MM.1S (cell line): ENCODE measurements at regions not wholly inside any gene's neighbourhood (a gene's known extent, or its start where the extent isn't known, plus 50 kb on each side); places are given as distances from the start of the nearest gene placed in this dataset.

Experiments
- CTCF ChIP-seq: fragments of 300-600 bp; sonication (generic); IDR thresholded peaks from 2 replicates; pipeline ENCODE4 v1.5.1; 2016; ENCODE audit warnings: antibody characterized with exemption, low read length, mixed read lengths
- EZH2 ChIP-seq: fragments of 300-600 bp; sonication (generic); optimal IDR thresholded peaks from 2 replicates; pipeline ENCODE3; 2017; ENCODE audit warnings: low read depth, mild to moderate bottlenecking, antibody characterized with exemption, low read length, mixed read lengths
- EZH2phosphoT487 ChIP-seq: fragments of 300-600 bp; sonication (generic); IDR thresholded peaks from 2 replicates; pipeline ENCODE4 v1.6.1; 2018; ENCODE audit warnings: antibody characterized with exemption, low read length

- TF ChIP-seq CTCF (no peak), EZH2 (no peak), EZH2phosphoT487 (no peak)
Observed at GRCh38 chr13:40115426-40115825, 460.0 kb downstream of the COG6 start.
